DOHH2 (cell line): ENCODE measurements at regions not wholly inside any gene's neighbourhood (a gene's known extent, or its start where the extent isn't known, plus 50 kb on each side); places are given as distances from the start of the nearest gene placed in this dataset.

ENCODE experiments used
- CTCF ChIP-seq: fragments of 200-600 bp; sonication (generic); IDR thresholded peaks from one replicate; pipeline ENCODE4 v1.5.1; 2014; ENCODE audit warnings: antibody characterized with exemption, mild to moderate bottlenecking, low read depth, low read length; ENCODE audit not compliant: poor library complexity, severe bottlenecking
- EZH2phosphoT487 ChIP-seq: fragments of 200-600 bp; sonication (generic); IDR thresholded peaks from 2 replicates; pipeline ENCODE4 v1.6.1; 2017; ENCODE audit warnings: borderline replicate concordance, mild to moderate bottlenecking, antibody characterized with exemption, low read length, moderate library complexity, mixed read lengths

GRCh38 chr17:34755371-34755770, 176.0 kb downstream of the TMEM132E start:
- TF ChIP-seq EZH2phosphoT487 (no peak), CTCF (no peak)
